ENCODE measurements at regions not wholly inside any gene's neighbourhood (a gene's known extent, or its start where the extent isn't known, plus 50 kb on each side); places are given as distances from the start of the nearest gene placed in this dataset.
A peak's percentile ranks its signal among the peaks of the same experiment; 100 is the strongest.
"Not testable (repeated sequence)": the region's sequence is repeated elsewhere in the genome, so short reads cannot be mapped to it uniquely, and the experiment has no call there.

DNA sequence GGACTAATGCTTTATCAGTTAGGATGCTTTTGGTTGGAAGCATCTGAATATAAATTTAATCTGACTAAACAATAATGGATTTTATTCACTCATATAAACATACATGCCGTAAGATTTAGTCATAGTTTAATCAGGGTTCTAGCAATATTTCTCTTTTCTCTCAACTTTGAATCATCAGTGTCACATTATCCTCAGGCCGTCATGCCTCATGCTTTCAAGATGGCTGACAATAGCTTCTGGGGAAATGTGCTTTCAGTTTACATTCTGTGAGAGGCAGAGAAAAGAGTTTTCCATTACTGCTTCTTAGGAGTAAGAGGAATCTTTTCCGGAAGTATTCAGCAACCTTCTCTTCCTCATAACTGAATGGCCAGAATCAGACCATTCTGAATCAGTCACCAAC lies 162.2 kb downstream of the GJA1 start:
- Histone ChIP-seq H3K36me3 (no peaks in the 10 kb centered on the region), H3K27me3 (no peaks in the 10 kb centered on the region), H3K4me1 (peaks cover 0 to 13% (median 3%) of the 10 kb centered on the region in 3 donors), H3K4me3 (no peak overlapping the region), H3K9me3 (no peaks in the 10 kb centered on the region), H3K27ac (no peak overlapping the region)
- ATAC-seq: no peak
- TF ChIP-seq EP300 (IDR thresholded peaks at IDR 0.05) (no peak), POLR2A (IDR thresholded peaks at IDR 0.05) (no peak), POLR2AphosphoS5 (IDR thresholded peaks at IDR 0.05) (no peak)
- TF ChIP-seq, protein P1, sequence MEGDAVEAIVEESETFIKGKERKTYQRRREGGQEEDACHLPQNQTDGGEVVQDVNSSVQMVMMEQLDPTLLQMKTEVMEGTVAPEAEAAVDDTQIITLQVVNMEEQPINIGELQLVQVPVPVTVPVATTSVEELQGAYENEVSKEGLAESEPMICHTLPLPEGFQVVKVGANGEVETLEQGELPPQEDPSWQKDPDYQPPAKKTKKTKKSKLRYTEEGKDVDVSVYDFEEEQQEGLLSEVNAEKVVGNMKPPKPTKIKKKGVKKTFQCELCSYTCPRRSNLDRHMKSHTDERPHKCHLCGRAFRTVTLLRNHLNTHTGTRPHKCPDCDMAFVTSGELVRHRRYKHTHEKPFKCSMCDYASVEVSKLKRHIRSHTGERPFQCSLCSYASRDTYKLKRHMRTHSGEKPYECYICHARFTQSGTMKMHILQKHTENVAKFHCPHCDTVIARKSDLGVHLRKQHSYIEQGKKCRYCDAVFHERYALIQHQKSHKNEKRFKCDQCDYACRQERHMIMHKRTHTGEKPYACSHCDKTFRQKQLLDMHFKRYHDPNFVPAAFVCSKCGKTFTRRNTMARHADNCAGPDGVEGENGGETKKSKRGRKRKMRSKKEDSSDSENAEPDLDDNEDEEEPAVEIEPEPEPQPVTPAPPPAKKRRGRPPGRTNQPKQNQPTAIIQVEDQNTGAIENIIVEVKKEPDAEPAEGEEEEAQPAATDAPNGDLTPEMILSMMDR (IDR thresholded peaks at IDR 0.05): no peak
- 68% methylated on average over 3 of the region's 3 CpGs for WGBS, 2 donors (ENCODE audit: low coverage in 1 of 2)

DNA sequence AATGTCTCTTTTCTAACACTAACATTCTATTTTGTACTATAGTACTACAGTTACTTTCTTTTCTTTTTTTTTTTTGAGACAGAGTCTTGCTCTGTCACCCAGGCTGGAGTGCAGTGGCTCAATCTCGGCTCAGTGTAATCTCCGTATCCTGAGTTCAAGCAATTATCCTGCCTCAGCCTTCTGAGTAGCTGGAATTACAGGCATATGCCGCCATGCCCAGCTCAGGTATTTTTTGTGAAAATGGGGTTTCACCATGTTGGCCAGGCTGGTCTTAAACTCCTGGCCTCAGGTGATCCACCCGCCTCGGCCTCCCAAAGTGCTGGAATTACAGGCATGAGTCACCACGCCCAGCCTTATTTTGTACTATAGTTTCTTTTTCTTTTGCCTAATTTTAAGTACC lies 163.9 kb downstream of the GJA1 start:
- H3K4me3 ChIP-seq, H3K27me3 ChIP-seq, H3K36me3 ChIP-seq, ATAC-seq, H3K9me3 ChIP-seq, H3K27ac ChIP-seq, H3K4me1 ChIP-seq: not testable (repeated sequence)
- 97 to 100% methylated on average over 1 to 4 of the region's 6 CpGs for WGBS, 2 donors (ENCODE audit: low coverage in 1 of 2)

DNA sequence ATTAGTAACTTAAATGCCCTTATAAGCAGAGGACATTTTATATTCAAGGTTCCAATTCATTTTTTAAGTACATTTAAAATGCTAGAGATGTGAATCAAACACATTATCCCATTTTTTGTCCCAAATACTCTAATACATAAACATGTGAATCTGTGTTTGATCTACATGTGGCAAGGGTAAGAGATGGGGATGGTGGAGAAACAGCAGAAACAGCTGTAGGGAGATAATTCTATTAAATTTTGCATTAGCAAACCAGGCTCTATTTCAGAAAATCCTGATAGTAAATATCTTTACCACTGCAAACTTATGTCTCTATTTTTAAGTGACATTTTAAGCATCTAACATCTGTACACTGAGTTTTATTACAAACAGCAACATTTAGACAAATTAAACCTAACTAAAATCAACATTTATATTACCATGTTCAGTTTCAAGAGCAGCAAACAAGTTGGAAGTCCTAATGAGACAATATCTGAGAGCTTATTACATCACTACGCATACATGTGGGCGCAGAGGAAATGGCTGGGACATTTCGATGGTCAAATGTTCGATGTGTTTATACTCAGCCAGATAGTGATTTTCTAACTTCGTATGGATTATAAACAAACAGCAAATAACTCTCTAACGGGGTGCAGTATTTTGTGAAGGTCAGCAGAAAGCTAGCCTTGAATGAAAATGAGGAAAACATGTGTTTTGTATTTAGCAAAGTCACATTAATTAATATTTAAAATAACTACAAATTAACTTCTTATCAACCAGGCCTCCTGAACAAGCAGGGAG lies 165.1 kb downstream of the GJA1 start:
- WGBS, 2 donors (ENCODE audit: low coverage in 1 of 2): 63 to 79% methylated on average over 6 of the region's 6 CpGs
- Histone ChIP-seq H3K4me3 (no peak overlapping the region), H3K27ac (no peak overlapping the region), H3K27me3 (no peaks in the 10 kb centered on the region), H3K9me3 (no peaks in the 10 kb centered on the region), H3K36me3 (no peaks in the 10 kb centered on the region), H3K4me1 (no peaks in the 10 kb centered on the region)
- ATAC-seq: no peak
- TF ChIP-seq POLR2AphosphoS5 (IDR thresholded peaks at IDR 0.05): no peak

DNA sequence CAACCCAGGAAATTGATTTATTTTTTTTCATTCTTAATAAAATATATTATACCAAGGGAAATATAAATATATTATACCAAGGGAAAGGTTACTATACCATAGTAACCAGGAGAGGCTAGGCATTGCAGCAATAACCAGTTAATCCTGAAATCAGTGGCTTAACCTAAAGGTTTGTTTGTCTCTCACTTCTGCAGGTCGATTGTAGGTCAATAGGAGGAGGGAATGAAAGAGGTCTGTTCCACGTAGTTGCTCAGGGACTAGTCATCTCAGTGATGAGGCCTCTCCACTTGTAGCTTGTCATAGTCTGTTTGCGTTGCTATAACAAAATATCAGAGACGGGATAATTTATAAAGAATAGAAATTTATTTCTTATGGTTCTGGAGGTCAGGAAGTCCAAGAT lies 168.0 kb downstream of the GJA1 start:
- no peak for ATAC-seq
- Histone ChIP-seq H3K27me3 (no peaks in the 10 kb centered on the region), H3K36me3 (no peaks in the 10 kb centered on the region), H3K9me3 (no peaks in the 10 kb centered on the region), H3K4me1 (no peaks in the 10 kb centered on the region), H3K4me3 (no peak overlapping the region), H3K27ac (no peak overlapping the region)
- 72 to 78% methylated on average over 4 of the region's 4 CpGs for WGBS, 2 donors (ENCODE audit: low coverage in 1 of 2)
- TF ChIP-seq POLR2A (IDR thresholded peaks at IDR 0.05) (no peak), POLR2AphosphoS5 (IDR thresholded peaks at IDR 0.05) (no peak), EP300 (IDR thresholded peaks at IDR 0.05) (no peak)
- TF ChIP-seq, protein P1 (IDR thresholded peaks at IDR 0.05): no peak

DNA sequence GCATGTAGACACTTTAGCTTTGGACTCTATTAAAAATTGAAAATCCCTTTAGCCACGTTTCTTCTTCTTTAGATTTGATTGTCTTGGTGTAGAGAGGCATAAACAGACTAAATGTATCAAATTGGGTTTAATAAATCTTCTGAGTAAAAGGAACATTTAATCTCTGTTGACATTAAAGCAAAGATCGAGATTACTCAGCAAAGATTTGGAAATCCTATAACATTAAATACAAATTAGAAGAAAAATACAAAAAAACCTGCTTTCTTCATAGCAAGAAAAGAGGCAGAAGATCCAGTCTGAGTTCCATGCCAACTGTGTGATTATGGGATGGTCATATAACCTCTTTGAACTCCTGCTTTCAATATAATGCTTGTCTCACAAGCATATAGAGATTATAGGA lies 172.3 kb downstream of the GJA1 start:
- Histone ChIP-seq H3K9me3 (no peaks in the 10 kb centered on the region), H3K27ac (no peak overlapping the region), H3K27me3 (no peaks in the 10 kb centered on the region), H3K4me1 (no peaks in the 10 kb centered on the region), H3K4me3 (no peak overlapping the region), H3K36me3 (no peaks in the 10 kb centered on the region)
- no peak for ATAC-seq
- WGBS, 2 donors (ENCODE audit: low coverage in 1 of 2): 26 to 64% methylated on average over 1 to 2 of the region's 2 CpGs
- no peak for TF ChIP-seq POLR2AphosphoS5 (IDR thresholded peaks at IDR 0.05)
- no peak for TF ChIP-seq EP300 (IDR thresholded peaks at IDR 0.05)
- TF ChIP-seq, protein P1 (IDR thresholded peaks at IDR 0.05): no peak
- no peak for TF ChIP-seq POLR2A (IDR thresholded peaks at IDR 0.05)

DNA sequence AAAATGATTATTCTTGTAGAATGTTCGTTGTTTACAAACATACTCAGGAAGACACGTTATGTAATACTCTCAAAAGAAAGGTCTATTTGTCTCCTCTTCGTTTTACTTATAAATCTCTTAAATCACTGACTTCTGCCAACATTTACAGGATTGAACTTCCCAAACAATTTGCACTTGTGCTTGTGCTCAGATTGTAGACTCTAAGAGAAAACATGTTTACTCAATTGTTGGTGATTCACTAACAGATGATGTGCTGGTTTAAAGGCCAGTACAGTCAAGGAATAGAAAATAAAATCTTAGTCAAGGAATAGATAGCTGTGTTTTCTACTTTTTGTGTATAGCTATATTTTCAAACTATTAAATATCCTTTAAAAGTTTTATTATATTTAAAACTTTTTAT lies 172.8 kb downstream of the GJA1 start:
- H3K9me3 ChIP-seq: no peaks in the 10 kb centered on the region
- ATAC-seq: no peak
- H3K4me1 ChIP-seq: no peaks in the 10 kb centered on the region
- H3K36me3 ChIP-seq: no peaks in the 10 kb centered on the region
- 64% methylated on average over 3 of the region's 3 CpGs for WGBS, 2 donors (ENCODE audit: low coverage in 1 of 2)
- TF ChIP-seq EP300 (IDR thresholded peaks at IDR 0.05): no peak
- peak; percentile 5 for TF ChIP-seq POLR2AphosphoS5 (IDR thresholded peaks at IDR 0.05)
- no peaks in the 10 kb centered on the region for H3K27me3 ChIP-seq
- no peak overlapping the region for H3K4me3 ChIP-seq
- H3K27ac ChIP-seq: no peak overlapping the region

All from gastroesophageal sphincter (tissue), 4 donors.